8988T (cell line): ENCODE measurements at regions not wholly inside any gene's neighbourhood (a gene's known extent, or its start where the extent isn't known, plus 50 kb on each side); places are given as distances from the start of the nearest gene placed in this dataset.
"Not testable (repeated sequence)": the region's sequence is repeated elsewhere in the genome, so short reads cannot be mapped to it uniquely, and the experiment has no call there.

Experiments
- DNase-seq: peaks from one replicate; pipeline ENCODE4 v3.0.0; 2011

DNA sequence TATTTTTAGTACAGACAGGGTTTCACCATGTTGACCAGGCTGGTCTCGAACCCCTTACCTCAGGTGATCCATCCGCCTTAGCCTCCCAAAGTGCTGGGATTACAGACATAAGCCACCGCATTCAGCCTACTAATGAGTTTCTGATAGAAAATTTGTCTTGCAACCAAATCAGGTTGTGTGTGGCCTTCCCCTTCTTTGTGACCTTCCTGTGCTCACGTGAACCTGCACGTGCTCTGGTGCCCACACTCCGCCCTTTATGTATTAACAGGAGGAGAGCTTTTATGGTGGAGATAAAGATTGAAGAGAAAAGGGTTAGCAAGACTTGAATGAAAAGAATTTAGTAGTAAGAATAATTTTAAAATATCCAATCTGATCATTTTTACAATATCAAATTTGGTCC, 343.5 kb upstream of the TMEM132C start:
- DNase-seq, result no peak

DNA sequence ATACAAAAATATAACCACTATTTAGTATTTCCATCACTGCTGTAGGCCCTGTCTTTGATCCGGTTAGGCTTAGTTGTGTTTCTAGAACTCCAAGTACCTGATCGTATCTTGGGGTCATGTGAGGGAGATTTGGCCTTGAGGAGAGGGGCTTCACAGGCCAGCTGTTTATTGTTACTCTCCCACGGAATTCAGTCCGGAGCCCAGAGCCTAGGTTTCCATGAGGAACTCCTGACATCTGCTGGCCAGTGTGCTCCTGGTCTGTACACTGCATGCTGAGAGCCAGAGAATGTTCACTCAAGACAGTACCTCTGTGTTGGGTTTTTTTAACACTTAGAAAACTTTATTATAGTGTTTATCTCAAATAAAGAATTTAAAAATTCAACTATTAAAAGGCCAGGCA, 341.0 kb upstream of the TMEM132C start:
- DNase-seq, result no peak

DNA sequence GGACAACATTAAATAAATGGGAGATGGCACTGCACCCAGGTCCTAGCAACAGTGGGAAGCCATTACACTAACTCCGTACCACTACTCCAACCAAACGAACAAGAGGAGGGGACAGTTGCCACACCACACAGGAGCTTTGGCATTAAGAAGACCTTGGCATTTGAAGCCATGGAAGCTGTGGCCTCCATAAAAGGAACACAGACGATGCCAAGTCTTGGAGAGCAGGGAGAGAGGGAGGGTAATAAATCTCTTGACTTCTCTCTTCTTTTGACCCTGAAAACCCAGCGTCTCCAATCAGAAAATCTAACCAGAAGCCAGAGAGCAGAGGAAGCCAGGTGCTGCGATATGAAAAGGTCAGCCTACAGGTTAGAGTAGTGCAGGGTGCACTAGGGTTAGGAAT, 338.8 kb upstream of the TMEM132C start:
- DNase-seq, result no peak

DNA sequence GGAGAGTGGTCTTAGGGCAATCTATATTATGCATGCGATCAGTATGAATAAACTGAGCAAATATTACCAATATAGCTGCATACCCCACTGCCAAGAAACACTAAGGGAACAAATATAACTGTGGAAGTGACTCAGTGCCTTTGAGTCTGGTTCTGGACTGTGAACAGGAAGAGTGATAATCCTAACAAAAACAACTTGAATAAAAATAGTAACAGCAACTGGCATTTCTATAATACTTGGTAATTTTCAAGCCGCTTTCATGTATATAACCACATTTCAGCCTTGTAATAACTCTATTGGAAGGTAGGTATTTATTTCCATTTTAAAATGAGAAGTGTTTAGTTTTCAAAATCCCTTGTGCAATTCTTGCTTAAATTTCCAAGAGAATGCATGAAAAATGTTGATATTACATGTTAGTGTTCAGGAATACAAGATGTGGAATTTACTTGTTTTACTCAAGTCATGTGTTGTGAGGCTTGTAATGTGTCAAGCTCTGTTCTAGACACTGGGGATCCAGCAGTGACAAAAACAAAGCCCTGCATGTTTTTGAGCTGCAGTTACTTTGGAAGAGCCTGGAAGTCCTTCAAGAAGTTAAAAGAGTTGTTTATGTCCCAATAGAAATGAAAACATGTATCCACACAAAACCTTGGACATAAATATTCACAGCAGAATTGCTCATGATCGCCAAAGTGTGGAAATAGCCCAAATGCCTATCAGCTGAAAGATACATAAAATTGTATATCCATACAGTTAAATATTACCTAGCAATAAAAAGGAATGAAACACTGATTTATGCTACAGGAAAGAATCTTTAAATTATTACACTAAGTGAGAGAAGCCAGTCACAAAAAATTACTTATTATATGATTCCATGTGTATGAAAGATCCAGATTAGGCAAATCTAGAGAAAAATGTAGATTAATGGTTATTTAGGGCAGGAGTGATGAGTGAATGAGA, 338.1 kb upstream of the TMEM132C start:
- DNase-seq, result no peak

DNA sequence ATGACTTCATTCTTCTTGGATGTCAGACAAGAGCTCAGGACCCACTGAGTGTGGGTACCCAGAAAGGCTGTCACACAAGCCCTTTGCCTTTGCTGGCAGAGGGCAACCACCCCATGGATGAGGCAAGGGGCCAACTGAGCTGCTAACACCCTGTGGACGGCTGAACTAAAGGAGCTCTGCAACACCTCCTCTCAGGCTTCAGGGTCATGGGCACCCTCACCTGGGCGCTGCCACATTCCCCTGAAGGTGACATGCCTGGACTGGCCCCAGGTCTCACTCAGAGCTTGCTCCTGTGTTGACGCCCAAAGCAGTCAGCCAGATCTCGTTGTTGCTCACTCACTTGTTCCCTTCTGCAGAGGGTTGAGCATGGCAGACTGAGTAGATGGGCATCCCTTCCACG, 336.8 kb upstream of the TMEM132C start:
- no peak for DNase-seq

DNA sequence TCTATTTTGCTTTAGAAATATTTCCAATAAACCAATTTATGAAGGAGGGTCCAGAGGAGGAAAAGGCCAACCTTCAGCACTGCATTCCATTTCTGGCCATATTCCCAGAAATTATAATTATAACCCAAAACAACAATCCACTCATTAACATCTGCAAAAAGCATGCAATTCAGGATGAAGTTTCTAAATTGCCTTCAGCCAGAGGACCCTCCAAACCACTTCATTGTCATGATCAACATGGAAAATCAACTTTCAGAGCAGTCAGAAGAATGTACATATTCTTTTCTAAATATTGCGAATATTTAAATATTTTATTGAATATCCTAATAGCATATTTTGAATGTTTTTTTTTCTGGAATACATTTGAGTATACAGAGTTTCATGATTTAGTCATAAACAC, 332.6 kb upstream of the TMEM132C start:
- no peak for DNase-seq

DNA sequence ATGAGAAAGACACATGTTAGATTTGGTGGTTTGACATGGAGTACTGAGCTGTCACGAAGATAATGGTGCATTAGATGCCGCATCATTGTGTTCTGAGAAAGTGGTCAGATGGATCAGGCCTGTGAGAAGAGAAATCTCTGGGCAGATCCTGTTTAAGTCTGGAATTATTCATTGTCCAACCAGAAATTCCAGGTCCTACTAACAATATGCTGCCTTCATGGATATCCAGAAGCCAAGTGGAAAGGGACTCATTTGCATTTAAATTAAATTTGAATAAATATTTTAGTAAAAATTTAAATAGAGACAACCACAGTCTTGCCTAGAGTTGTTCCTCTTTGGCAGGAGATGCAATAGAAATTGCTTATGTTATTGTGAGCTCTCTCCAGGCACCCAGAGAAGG, 330.5 kb upstream of the TMEM132C start:
- no peak for DNase-seq

DNA sequence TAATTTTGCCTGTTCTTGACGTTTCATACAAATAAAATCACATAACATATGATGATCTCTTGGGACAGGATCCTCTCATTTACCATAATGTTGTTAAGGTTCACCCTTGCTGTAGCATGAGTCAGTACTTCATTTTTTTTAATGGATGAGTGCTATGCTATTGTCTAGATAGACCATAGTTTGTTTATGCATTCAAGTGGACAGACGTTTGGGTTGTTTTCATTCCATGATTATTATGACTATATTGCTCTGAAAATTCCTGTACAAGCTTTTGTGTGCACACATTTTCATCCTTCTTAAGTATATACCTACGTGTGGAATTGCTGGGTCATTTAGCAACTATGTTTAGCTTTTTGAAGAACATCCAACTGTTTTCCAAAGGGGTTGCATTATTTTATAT, 325.6 kb upstream of the TMEM132C start:
- no peak for DNase-seq

DNA sequence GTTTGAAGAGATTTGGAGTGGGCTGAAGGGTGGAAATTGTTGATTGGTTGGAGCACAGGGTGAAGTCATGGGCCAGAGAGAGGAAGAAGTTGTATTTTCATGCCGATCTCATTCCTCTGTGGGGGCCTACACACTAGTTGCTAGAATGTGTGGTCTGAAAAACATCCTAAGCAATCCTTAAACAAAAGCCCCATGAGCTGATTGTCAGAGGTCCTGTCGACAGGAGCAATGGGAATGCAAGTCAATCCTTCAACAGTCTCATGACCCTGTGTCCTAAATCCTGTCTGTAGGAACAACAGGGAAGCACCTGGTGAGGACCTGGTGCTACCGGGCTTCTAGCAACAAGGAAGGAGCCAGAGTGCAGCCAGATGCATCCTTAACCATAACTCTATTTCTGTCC, 324.0 kb upstream of the TMEM132C start:
- DNase-seq, result no peak

DNA sequence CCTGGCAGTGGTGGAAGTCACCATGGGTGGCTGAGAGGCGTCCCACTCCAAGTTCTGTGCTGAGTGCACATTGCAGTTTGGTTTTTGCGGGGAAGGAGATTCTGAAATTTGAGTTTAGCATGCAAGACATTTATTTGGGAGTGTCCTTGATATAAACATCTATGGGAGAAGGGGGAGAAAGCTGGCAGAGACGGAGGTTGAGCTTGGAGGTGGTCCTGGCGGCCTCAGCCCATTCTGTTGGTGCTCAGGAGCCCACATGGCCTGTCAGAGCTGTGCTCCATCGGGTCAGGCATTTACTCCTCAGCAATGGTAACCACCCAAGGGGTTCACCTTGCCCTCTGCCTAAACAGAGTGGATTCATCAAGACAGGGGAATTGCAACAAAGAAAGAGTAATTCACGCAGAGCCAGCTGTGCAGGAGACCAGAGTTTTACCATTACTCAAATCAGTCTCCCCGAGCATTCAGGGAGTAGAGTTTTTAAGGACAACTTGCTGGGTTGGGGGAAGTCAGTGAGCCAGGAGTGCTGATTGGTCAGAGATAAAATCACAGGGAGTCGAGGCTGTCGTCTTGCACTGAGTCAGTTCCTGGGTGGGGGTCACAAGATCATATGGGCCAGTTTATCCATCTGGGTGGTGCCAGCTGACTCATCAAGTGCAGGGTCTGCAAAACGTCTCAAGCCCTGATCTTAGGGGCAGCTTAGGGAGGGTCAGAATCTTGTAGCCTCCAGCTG, 323.3 kb upstream of the TMEM132C start:
- no peak for DNase-seq

DNA sequence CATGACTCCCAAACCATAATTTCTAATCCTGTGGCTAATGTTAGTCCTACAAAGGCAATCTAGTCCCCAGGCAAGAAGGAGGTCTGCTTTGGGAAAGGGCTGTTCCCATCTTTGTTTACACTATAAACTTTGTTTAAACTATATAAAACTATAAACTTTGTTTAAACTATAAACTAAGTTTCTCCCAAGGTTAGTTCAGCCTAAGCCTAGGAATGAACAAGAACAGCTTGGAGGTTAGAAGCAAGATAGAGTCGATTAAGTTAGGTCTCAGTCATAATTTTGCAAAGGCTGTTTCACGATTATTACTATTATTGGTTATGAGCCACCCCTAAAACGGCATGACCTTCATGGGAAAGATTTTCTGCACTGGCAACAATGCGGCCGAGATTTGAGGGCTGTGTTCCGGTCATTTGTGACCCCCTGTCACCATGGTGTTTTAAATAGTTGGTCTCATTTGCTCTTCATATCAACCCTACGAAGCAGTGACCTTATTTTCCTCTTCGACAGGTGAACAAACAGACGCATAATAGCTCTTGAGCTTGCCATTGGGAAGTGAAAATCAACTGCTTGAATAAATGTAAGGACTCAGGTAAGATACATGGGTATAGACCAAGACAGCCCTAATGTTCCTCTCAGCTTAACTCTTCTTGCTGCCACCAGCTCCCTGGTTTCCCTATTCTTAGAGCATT, 322.6 kb upstream of the TMEM132C start:
- DNase-seq, result no peak

DNA sequence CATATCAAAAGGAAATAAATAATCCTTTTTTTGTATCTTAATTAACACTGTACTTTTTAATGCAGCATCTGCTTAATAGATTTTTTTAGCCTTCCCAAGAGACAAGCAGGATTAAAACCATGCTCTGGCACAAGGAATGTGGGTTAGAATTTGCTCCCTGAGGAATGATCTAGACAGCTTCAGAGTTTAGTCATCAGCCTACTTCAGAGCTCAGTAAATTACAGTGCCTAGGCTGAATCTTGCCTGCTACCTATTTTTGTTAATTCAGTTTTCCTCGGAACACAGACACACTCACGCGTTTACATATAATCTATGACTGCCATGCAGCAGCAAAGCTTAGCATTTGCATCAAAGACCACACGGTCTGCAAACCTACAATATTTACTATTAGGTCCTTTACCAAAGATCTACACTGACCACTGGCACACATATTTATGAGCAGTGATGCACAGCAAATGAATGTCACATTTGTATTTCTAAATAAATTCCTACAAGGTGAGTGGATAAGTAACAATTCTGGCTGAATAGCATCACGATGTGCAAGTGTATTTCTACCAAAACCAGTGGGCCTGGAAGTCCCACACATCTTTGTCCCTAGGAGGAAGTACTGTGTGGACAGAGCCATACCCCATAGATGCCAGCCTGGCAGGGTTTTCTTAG, 309.8 kb upstream of the TMEM132C start:
- DNase-seq, result no peak

DNA sequence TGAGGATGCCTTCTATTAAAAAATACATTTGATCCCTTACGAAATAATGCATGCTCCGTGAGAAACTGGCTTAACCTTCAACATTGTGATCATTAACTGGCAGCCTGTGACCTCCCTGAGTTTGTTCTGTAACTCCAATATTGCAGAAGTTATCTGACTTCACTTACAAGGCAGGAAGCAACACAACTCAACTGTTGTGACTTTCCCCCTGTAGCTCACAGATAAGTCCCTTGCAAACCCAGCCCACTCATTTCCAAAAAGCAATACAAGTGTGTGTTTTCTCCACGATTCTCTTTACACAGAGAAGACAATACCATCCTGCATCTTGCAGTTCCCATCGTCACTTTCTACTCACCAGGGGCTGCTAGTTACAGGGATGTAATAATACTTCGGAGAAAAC, 304.7 kb upstream of the TMEM132C start:
- DNase-seq, result no peak

DNA sequence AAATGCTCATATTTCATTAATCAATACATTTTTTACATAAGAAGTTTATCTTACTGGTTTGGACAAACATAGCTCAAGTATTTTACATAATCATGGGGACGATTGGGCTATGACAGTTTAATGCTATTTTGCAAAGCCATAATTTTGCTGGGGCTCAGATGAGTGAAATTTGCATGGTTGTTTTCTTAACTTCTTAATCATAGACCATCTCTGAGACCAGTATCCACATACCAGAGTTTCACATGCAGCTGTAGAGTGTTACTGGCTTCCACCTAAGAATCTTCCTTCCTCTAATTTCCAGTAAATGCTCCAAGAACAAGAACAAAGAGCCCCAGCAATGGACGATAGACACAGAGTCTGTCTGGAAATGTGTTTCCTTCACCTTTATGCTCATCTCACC, 303.0 kb upstream of the TMEM132C start:
- no peak for DNase-seq

DNA sequence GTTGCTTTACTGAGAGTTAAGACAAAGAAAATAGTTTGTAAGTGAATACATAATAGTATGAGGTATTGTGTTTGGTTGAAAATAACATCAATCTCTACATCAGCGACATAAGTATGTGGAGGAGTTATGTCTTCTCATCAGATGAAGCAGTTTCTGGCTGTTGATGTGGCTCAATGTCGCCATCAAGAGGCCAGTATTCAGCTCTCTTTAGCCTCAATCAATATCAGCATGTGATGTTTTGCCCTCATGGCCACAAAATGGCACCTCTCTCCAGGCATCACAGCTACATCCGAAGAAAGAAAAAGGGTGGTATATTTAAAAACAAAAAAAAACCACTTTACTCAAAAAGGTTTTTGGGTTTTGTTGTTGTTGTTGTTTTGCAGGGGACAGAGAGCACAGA, 302.3 kb upstream of the TMEM132C start:
- no peak for DNase-seq

DNA sequence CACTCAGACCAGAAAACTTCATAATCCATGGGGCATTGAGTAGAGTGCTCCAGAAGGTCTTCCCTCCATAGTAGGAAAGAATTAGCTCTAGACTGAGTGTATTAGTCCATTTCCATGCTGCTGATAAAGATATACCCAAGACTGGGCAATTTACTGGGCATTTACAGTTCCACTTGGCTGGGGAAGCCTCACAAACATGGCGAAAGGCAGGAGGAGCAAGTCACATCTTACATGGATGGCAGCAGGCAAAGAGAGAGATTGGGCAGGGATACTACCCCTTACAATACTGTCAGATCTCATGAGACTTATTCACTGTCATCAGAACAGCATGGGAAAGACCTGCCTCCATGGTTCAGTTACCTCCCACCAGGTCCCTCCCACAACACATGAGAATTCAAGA, 300.6 kb upstream of the TMEM132C start:
- no peak for DNase-seq

DNA sequence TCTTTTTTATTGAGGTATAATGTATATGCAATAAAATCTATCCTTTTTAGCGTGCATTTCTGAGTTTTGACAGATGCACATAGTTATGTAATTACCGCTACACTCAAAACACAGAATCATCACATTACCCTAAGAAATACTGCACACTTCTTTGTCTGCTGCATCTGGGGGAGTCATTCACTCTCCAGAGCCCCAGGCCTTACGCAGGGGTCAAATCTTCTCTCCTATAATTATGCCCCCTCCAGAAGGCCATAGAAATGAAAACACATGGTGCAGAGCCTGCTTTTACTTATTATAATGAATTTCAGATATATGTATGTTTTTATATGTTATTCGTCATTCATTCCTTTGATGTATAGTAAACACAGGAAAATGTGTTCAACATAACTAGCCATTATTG, 296.5 kb upstream of the TMEM132C start:
- DNase-seq, result no peak

DNA sequence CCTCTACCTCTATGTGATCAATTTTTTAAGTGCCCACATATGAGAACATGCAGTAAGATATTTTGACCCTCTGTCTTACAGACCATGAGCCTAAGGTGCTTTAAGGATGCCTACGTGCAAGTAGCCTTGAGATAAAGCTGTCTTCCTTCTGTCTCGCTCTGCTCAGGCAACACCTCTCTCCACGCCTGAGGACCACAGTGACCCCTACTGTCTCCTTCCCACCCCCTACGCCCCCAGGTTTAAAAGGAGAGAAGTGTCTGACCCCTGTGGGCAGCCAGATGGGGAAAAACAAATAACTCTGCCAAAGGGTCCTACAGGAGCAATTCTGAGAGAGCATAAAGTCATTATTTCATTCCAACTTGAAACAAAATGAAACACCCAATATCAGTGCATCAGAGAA, 286.4 kb upstream of the TMEM132C start:
- DNase-seq, result no peak

DNA sequence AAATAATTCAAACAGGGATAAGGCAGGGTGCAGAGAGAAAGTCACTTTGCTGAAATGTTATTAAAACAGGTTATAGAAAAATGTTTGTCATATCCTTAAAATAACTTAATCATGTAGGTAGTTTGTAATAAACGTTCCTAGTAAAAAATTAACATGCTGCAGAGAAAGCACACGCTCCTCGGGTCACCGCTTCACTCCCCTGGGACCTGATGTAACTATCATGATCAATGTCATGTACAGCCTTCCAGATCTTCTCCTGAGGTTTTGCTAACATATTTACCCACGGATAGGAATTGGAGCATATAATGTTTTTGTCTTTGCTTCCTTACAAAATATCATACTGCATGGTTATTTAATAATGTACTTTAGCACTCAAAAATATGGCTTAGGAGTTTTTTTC, 285.1 kb upstream of the TMEM132C start:
- no peak for DNase-seq

DNA sequence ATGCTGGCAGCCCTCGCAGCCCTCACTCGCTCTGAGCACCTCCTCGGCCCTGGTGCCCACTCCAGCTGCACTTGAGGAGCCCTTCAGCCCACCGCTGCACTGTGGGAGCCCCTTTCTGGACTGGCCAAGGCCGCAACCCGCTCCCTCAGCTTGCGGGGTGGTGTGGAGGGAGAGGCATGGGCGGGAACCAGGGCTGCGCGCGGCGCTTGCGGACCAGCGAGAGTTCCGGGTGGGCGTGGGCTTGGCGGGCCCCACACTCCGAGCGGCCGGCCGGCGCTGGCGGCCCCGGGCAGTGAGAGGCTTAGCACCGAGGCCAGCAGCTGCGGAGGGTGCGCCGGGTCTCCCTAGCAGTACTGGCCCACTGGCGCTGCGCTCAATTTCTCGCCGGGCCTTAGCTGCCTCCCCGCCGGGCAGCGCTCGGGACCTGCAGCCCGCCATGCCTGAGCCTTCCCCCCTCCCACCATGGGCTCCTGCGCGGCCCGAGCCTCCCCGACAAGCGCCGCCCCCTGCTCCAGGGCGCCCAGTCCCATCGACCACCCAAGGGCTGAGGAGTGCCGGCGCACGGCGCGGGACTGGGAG, 283.7 kb upstream of the TMEM132C start:
- DNase-seq, result not testable (repeated sequence)

DNA sequence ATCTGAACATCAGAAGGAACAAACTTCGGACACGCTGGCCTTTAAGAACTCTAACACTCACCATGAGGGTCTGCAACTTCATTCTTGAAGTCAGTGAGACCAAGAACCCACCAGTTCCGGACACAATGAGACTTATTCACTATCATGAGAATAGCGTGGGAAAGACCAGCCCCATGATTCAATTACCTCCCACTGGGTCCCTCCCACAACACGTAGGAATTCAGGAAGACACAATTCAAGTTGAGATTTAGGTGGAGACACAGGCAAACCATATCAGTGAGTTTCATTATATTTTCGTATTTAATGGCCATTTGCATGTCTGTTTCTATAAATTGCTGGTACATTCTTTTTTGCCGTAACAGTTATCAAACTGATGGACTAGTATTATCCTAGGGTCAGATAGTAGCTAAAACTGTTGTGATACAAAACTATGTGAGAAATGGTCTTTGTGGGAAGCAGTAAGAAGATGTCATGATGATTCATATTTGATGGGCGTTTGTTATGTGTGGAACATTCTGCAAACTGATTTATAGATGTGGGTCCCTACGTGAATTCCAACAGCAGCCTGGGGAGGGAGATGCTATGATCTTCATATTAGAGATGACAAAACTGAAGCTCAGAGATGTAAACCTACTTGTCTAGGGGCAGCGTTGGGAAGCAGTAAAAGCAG, 282.4 kb upstream of the TMEM132C start:
- no peak for DNase-seq

DNA sequence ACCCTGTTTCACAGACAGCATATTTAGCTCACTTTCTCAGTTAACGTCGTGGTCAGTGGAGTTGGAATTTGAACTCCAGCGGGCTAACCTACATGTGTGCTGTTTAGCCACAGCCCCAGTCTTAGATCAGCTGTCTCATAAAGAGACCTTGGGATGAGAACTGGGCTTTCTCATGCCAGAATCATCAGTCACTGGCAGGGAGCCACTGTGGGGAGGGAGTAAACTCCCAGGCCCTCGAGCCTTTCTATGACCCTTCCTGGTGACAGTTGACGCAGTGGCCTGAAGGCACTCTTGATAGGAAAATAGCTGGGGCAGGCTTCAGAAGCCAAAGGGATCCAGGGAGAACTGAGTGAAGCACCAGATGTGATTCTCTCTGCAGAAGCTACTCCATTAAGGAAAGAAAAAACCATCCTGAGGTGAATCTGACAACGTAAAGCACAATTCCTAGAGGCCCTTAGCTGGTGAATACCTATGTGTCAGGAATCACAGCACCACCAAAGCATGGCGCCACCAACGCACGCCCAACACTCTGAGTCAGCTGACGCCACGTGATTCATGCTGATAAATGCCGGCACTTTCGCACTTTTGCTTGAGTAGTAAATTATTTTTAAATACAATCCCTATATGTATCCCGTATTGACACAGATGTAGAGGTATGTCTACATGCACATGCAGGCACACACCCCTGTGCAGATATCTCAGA, 279.6 kb upstream of the TMEM132C start:
- no peak for DNase-seq
